GM19438 (cell line): ENCODE measurements at regions not wholly inside any gene's neighbourhood (a gene's known extent, or its start where the extent isn't known, plus 50 kb on each side); places are given as distances from the start of the nearest gene placed in this dataset.

Experiments used
- ATAC-seq: cut with Tn5 transposase; IDR thresholded peaks from one replicate; pipeline ENCODE4 v1.9.1; 2021; ENCODE audit warnings: low read depth; ENCODE audit not compliant: unreplicated experiment

DNA sequence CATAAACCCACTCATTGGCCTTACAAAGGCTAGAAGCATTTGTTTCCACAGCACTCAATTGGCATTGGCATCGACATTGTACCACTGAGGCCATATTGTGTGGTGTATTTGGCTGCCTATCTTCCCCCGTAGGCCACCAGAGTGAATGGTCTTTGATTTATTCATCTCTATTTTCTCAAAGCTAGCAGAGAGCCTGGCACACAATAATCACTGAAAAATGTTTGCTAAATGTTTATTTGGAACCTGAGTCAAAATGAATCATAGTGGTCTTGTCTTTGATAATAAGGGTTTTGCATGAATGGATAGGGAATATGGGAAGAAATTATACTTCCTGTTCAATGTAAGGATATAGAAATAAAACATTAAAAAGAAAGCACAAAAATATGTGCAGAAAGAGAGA is 107.3 kb upstream of the SLC8A1 start:
- ATAC-seq = no peak

DNA sequence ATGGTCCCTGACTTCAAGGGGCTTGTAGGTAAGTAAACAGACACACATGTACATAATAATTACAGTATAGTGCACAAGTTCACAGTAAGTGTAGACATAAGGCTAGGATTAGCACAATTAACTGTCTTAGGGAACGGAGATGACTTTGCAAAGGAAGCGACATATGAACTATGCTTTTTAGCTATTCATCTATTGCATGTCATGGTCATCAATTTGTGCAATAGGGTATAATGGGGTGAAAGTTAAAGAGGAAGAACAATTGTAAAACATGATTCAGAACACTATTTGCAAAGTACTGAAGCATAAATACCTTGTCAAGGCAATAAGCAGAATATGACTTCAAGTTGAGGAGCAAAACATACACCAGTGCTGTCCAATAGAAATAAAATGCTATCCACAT is 112.3 kb upstream of the SLC8A1 start:
- no peak for ATAC-seq

DNA sequence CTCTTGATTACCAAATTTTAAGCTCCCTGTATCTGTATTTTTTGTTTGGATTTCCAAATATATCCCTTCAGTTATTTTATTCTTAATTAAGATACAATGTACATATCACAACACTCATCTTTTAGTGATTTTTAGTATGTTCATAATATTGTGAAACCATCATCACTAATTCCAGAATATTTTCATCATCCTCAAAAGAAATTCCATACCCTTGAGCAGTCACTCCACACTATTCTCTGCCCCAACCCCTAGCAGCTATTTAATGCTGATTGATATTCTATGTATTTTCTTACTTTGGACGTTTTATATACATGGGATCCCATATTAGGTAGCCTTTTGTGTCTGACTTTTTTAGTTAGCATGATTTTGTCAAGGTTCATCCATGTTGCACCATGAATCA is 127.4 kb upstream of the SLC8A1 start:
- ATAC-seq = no peak

DNA sequence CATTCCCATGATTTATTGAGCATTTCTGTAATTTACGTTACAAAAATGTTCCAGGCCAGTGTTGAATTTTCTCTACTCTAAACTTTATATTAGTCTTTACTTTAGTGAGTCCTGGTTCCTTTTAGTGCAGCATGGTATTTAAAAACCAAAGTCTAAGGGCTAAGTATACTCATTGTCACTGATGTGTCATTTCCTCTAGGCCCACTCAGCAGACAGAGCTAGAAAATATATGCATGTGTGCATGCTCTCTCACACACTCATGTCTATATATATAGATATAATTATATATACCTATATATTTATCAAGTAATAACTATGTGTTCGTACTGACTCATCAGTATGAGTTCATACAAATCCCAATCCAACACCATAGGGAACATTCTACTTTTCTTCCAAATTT is 132.5 kb upstream of the SLC8A1 start:
- ATAC-seq = no peak

DNA sequence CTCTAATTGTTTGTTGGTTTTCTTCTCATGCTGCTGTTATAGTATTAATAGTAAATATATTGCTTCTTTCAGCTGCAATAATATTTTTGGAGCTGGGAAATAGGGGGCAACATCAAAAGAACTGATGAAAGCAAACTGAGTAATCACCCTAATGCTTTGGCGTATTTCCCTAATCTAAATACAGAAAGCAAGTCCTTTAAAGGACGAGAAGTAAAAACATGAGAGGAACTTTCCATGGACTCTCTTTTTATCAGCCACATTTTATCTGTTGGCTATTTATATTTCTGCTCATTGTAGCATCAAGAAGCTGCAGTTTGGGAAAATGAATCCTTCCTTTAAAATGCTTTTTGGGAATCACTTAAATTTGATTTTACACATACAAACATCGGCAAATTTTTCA is 139.9 kb upstream of the SLC8A1 start:
- ATAC-seq = no peak

DNA sequence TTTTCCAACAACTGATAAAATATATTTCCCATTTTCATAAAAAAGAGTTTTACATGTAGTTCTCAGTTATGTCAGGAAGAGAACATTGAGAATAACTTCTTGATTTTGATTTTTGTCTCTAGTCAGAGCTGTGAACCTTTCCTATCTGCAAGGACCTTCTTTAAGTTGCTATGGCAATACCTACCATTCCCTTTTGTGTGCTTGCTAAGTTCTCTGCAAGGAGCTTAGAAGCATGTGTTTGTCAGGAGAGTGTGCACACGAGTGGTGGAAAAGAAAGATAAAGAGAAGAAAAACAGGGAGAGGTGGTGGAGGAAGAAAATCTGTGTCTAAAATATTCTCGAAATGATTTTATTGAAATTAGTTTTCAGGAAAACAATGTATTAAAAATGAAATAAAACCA is 140.3 kb upstream of the SLC8A1 start:
- ATAC-seq = no peak

DNA sequence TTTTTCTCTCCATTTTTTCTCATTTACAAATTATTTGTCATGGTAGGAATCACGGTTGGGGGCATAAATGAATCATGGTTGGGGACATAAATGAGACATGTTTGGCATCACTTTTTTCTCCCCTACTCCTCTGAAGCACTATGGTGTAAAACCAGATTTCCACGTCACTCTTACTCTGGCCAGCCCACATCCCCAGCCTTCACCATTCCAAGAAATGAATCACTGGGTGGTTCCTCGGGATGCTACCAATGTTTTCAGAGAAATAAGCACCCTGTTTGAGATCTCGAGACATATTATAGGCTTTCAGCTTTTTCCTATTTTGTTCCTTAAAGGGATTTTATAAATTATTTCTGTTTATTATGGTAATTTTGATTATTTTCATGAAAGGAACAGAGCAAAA is 155.0 kb upstream of the SLC8A1 start:
- ATAC-seq = no peak

DNA sequence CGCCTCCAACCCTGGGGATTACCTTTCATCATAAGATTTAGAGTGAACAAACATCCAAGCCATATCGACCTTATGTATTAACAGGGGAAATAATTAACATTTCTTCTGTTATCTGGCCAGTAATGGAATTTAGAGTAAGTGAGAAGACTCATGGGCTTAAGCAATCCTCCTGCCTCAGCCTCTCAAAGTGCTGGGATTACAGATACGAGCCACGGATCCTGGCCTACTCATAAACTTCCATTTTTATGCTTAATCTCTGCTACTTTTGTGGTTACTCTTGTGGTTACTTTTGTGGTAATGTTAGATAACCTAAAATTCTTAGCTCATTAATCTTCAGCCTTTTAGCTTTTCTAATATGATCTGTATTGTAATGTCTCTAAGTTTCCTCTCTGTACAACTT is 159.3 kb upstream of the SLC8A1 start:
- ATAC-seq = no peak

DNA sequence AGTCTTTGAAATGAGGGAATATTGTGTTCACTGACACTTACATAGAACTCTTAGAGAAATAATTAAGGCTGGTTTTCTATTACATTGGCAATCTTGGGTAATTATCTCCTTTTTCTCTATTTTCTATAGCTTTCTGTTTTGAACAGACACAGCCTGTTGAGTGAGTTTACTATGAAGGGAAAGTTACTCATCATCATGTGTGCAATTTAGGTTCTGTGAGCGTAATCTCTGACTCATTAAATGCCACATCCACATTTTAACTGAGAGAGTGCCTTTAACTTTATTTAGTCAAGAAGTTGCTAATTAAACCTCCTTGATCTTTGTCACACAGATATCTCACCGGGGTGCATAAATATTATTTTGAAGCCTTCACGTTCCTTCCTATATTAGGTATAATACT is 174.0 kb upstream of the SLC8A1 start:
- no peak for ATAC-seq

DNA sequence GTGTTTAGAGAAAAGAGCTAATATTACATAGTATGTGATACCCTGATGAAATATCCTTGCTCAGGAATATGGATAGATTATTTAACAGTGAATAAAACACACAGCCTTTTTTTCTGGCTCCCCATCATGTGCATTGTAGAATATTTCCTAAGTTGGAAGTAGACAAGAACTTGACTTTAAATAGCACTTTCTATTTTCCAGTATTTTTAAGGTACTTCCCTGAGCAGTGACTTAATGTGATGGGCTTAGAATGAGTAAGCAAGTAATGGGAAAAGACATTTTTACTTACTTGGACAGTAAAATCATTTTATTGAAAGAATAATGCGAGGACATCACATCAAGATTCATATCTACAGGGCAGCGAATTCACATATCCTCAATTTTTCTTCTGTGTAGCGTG is 176.7 kb upstream of the SLC8A1 start:
- no peak for ATAC-seq

DNA sequence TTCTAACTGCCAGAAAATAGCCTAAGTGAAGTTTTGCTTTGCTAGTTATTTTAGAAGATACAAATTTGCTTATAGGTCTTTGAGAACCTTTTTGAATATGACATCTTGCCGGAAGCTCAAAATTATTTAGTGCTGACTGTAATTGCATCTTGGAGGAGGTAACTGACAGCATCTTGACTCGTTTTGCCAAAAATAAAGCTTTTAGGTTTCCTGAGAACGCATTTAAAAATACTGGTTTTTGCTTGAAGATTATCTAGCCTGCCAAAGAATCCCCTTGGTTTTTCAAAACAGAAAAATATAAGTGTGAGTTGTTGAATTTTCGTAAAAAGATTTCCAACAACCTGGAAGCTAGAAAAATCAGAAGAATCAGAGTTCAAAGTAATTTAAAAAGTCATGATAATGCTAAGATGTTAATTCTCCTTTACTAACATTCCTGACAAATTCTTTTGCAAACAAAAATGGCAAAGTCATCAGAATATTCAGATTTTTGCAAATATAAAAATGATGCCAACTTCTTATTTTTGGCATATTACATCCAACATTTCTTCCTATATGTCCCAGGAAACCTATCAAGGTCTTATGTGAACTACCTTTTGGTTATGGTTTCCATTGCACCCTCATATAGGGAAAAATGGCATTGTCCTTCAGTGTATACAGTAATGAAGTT is 178.0 kb upstream of the SLC8A1 start:
- ATAC-seq = no peak

DNA sequence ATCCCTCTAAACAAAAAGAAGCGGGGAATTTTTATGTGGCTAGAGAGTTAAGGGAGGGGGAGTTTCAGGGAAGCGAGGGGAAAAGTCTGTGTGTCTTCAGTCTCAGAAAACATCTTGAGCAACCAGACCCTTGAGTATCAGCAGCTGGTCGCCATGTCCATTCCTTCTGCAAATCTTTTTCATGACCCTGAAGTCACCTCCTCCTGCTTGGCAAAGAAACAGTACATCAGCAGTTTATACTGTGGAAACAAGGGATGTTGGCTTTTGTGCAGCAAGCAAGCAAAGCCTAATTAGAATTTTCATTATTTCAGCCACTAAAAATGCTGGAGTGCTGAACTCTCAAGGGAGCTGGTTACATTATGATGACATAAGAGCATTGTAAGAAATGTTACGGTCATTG is 187.4 kb upstream of the SLC8A1 start:
- no peak for ATAC-seq

DNA sequence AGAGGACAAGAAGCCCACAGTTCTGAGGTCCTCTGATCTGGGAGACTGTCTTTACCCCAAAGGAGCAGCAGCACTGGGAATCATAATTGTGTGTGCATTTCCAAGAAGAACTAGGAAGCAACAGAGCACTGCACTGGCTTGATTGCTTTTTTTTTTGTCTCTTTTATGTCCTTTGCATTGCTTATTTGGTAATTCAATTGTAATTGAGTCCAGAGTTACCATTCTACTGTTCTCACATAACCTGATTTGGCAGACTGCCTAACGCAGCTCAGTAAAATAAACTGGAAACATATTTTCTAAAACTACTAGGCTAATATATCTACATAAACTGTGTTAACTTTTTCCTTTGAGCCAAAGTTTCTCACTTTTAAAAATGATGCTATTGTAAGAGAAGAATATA is 190.3 kb upstream of the SLC8A1 start:
- no peak for ATAC-seq

DNA sequence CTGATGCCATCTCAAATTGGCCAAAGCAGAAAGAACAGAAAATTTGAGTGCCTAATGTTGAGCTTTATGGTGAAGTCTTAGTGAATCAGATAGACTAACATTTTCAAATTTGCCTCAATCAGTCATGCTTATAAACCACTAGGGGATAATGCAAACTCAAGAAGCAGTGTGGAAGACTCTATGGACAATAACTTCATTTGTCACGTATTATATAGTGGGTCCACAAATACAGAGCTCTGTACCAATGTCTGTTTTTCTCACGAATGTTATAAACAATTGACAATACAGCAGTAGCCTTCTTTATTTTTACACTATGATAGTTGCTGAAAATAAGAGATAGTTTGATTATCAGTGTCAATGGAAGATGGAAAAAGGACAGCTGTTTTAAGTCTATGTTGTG is 190.8 kb upstream of the SLC8A1 start:
- ATAC-seq = no peak

DNA sequence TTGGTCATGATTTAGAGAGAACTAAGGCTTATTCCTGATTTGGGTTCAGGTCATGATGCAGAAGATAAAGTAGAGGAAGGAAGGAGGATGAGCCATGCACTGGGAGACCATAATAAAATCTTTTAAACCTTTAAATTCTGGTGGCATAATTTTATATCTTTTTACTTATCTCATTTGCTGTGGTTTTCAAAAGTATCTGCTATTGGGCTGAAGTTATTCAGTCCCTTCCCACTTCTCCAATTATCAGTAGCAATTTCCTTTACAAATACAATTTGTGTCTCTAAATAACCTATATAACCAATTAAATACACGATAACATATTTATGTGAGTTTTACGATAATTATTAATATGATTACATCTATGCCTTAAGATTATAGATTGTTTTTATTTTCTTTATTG is 194.8 kb upstream of the SLC8A1 start:
- no peak for ATAC-seq

DNA sequence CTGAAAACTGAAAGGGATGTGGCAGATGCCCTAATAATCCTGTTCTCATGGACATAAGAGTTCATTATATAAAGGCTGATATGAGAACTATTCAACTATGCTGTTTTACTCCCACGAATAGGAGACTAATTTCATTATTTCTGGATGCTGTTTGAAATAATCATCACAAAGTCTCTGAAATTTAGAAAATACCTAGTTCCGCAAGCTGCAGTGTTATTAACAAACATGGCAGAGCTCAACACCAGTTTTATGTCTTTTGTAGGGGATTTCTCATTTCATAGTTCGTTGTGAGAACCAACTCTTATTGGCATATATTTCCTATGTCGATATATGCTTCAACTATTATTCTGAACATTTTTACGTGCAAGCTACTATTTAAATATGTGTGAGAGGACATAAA is 200.3 kb upstream of the SLC8A1 start:
- no peak for ATAC-seq

DNA sequence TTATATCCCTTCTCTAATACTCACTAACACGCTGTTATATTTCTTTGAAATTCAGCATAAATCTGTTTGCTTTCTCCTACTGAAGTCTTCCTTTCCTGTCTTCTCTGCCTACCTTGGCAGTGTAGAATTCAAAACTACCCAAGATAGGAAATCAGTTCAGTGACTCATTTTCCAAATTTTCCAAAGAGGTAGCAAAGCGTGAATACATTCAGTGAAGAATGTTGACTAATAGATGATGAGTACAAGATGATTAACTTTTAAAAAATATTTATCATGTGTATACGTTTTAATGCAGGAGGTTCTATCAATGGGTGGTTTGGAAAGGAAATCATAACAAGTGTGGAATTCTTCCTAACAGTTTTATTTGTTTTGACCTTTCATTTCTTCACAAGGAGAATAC is 201.9 kb upstream of the SLC8A1 start:
- no peak for ATAC-seq

DNA sequence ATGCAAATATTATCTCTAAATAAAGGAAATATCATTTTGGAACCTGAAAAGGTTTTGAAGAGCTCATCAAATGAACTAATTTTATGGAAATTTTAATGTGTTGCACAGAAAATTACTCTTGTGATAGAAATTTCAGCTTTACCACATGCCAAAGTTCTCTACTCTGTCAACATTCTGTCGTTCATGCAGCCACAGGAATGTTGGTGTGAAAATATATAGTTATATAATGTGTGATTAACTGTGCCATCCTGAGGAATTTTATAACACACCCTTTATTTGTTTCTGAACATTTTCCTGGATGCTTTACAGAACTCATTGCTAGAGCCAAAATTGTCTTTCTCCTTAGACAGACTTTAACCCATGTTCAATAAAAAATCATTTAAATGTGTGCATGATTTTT is 202.5 kb upstream of the SLC8A1 start:
- ATAC-seq = no peak

DNA sequence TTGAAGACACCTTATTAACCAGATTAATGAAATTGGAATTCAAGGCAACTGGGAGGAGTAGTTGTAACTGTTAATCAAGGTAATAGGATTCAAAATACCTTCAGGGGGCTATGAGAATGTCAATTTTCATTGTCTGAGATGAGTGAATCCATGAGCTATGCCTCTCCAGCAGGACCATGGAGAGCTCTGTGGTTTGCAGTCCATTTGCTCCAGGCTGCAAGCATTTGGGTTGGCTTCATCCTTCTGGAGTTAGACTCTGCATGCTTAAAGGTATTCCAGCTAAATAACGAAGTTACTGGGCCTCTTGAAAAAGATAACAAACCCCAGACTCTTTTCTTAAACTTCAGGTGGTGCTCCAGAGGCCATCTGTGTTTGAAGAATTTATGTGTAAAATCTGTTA is 207.1 kb upstream of the SLC8A1 start:
- ATAC-seq = no peak

DNA sequence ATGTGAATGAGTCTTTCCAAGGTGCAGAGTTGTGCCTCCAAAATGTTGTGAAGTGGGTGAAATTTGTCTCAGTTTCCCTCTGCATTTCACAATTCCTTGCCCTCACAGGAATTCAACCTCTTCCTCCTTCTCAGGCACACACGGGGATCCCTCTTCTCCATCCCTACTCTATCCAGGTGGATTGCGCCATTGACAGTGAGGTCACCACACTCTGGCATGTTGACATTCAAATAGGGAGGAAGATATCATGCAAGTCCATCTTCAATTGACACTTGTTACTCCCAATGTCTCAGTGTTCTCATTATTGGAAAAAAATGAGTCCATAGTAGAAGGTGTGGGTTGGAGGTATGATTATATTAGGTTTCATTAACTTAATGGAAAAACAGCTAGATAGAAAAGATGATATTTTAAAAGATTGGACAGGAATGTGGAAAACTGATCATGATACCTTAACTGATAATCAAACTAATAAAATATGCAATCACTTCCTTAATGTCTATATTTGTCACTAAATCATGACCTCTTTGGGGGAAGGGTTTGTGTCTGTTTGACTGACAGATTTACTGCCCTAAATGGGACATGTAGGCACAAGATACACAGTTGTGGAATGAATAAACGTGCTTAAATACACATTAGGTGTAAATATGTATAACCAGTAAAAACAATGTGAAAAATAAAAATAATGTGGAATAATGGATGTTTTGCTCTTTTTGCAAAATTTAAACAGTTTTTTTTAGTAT is 213.8 kb upstream of the SLC8A1 start:
- ATAC-seq = no peak

DNA sequence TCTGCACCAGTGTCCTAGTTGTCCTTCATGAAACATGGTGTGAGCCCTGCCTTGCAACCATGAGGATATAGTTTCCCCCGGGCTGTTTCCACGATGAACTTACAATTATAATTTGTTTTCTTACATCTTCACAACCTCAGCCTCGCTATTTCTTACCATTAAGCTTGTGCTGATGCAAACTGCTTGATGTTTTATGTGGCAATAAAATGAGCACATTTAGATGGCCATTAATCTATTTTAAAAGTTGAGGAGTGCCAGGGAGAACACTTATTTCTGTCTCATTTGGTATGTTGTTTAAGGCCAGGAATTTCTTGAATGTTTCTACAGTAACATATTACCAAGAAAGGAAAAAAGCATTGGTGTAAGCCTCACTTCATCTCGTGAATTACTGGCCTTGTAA is 214.5 kb upstream of the SLC8A1 start:
- no peak for ATAC-seq

DNA sequence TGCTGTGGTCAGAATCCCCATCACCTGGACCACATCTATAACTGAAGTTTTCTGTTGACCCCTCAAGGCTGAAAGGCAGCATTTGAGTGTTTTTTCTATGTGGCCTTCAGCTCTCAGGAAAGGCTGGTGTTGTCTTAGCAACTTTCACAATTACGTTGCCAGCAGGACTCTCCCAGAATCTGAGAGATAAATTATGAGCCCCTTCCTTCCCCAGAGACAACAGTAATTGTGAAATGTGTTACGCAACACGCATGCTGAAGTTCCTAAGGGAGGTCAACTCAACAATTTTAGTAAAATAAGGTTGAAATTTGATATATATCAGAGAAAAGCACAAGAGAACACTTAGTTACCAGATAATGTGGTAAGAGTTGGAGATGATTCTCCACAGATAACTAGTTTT is 216.5 kb upstream of the SLC8A1 start:
- ATAC-seq = no peak
